ENCODE measurements at regions not wholly inside any gene's neighbourhood (a gene's known extent, or its start where the extent isn't known, plus 50 kb on each side); places are given as distances from the start of the nearest gene placed in this dataset.

- TF ChIP-seq ARNTL (CRISPR knock-in tag; IDR thresholded peaks at IDR 0.05; ENCODE audit: borderline replicate concordance, low read depth): no peak
Measured at GRCh38 chr3:116806351-116806750, 96.8 kb downstream of the TUSC7 start (continued).

GRCh38 chr3:116808725-116809124 is 99.1 kb downstream of the TUSC7 start:
- ATAC-seq: no peak
- no peak for TF ChIP-seq CSRNP3 (CRISPR knock-in tag; IDR thresholded peaks at IDR 0.05)
- TF ChIP-seq, protein P1, sequence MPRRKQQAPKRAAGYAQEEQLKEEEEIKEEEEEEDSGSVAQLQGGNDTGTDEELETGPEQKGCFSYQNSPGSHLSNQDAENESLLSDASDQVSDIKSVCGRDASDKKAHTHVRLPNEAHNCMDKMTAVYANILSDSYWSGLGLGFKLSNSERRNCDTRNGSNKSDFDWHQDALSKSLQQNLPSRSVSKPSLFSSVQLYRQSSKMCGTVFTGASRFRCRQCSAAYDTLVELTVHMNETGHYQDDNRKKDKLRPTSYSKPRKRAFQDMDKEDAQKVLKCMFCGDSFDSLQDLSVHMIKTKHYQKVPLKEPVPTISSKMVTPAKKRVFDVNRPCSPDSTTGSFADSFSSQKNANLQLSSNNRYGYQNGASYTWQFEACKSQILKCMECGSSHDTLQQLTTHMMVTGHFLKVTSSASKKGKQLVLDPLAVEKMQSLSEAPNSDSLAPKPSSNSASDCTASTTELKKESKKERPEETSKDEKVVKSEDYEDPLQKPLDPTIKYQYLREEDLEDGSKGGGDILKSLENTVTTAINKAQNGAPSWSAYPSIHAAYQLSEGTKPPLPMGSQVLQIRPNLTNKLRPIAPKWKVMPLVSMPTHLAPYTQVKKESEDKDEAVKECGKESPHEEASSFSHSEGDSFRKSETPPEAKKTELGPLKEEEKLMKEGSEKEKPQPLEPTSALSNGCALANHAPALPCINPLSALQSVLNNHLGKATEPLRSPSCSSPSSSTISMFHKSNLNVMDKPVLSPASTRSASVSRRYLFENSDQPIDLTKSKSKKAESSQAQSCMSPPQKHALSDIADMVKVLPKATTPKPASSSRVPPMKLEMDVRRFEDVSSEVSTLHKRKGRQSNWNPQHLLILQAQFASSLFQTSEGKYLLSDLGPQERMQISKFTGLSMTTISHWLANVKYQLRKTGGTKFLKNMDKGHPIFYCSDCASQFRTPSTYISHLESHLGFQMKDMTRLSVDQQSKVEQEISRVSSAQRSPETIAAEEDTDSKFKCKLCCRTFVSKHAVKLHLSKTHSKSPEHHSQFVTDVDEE (CRISPR knock-in tag; IDR thresholded peaks at IDR 0.05): no peak
- TF ChIP-seq ESRRG (CRISPR knock-in tag; IDR thresholded peaks at IDR 0.05): no peak
- no peak for TF ChIP-seq ZNF70 (CRISPR knock-in tag; IDR thresholded peaks at IDR 0.05)
- no peak for TF ChIP-seq ZNF8 (CRISPR knock-in tag; IDR thresholded peaks at IDR 0.05)
- no peak for TF ChIP-seq ZC3H10 (CRISPR knock-in tag; IDR thresholded peaks at IDR 0.05)

- ATAC-seq: no peak
Measured at GRCh38 chr3:116809208-116809607, 99.6 kb downstream of the TUSC7 start.

GRCh38 chr3:116811754-116812153 is 102.2 kb downstream of the TUSC7 start:
- no peak for ATAC-seq
- TF ChIP-seq SNAI2 (CRISPR knock-in tag; IDR thresholded peaks at IDR 0.05) (no peak), ARNTL (CRISPR knock-in tag; IDR thresholded peaks at IDR 0.05; ENCODE audit: borderline replicate concordance, low read depth) (no peak), ISL1 (CRISPR knock-in tag; IDR thresholded peaks at IDR 0.05) (no peak)

More at GRCh38 chr3:116809208-116809607, 99.6 kb downstream of the TUSC7 start:
- TF ChIP-seq CSDC2 (CRISPR knock-in tag; IDR thresholded peaks at IDR 0.05): no peak
- TF ChIP-seq, protein P1 (CRISPR knock-in tag; IDR thresholded peaks at IDR 0.05): no peak
- TF ChIP-seq ZFP30 (CRISPR knock-in tag; IDR thresholded peaks at IDR 0.05): no peak
- no peak for TF ChIP-seq BACH2 (CRISPR knock-in tag; IDR thresholded peaks at IDR 0.05; ENCODE audit: borderline replicate concordance)
- no peak for TF ChIP-seq ZC3H10 (CRISPR knock-in tag; IDR thresholded peaks at IDR 0.05)
- TF ChIP-seq PATZ1 (CRISPR knock-in tag; IDR thresholded peaks at IDR 0.05; ENCODE audit: borderline replicate concordance): no peak
- TF ChIP-seq GLIS3 (CRISPR knock-in tag; IDR thresholded peaks at IDR 0.05): no peak
- TF ChIP-seq ZFP3 (CRISPR knock-in tag; IDR thresholded peaks at IDR 0.05): no peak
- no peak for TF ChIP-seq PPARA (CRISPR knock-in tag; IDR thresholded peaks at IDR 0.05; ENCODE audit: borderline replicate concordance)

DNA sequence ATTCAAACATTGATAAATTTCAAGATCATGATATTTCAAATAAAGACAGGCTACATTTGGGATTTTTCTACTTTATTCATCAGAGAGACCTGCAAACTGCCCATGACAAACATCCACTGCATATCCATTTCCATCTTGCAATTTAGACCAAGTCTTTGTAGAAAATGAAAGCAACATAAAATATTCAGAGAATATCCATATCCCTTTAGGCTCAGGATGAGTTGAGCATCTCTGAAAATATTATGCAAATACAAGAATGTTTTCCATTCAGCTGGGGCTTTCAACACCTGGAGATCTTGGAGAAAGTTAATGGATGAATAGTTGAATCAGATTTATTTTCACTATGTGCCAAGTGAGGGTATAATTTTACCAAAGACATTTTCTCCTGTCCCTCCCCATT is 103.4 kb downstream of the TUSC7 start:
- ATAC-seq: no peak
- TF ChIP-seq GLIS3 (CRISPR knock-in tag; IDR thresholded peaks at IDR 0.05): no peak
- TF ChIP-seq, protein P2, sequence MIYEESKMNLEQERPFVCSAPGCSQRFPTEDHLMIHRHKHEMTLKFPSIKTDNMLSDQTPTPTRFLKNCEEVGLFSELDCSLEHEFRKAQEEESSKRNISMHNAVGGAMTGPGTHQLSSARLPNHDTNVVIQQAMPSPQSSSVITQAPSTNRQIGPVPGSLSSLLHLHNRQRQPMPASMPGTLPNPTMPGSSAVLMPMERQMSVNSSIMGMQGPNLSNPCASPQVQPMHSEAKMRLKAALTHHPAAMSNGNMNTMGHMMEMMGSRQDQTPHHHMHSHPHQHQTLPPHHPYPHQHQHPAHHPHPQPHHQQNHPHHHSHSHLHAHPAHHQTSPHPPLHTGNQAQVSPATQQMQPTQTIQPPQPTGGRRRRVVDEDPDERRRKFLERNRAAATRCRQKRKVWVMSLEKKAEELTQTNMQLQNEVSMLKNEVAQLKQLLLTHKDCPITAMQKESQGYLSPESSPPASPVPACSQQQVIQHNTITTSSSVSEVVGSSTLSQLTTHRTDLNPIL (CRISPR knock-in tag; IDR thresholded peaks at IDR 0.05; ENCODE audit: low read depth): no peak
- no peak for TF ChIP-seq CSDC2 (CRISPR knock-in tag; IDR thresholded peaks at IDR 0.05)
- TF ChIP-seq, protein P3, sequence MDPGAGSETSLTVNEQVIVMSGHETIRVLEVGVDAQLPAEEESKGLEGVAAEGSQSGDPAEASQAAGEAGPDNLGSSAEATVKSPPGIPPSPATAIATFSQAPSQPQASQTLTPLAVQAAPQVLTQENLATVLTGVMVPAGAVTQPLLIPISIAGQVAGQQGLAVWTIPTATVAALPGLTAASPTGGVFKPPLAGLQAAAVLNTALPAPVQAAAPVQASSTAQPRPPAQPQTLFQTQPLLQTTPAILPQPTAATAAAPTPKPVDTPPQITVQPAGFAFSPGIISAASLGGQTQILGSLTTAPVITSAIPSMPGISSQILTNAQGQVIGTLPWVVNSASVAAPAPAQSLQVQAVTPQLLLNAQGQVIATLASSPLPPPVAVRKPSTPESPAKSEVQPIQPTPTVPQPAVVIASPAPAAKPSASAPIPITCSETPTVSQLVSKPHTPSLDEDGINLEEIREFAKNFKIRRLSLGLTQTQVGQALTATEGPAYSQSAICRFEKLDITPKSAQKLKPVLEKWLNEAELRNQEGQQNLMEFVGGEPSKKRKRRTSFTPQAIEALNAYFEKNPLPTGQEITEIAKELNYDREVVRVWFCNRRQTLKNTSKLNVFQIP (CRISPR knock-in tag; IDR thresholded peaks at IDR 0.05; ENCODE audit: borderline replicate concordance, low read depth): no peak
- no peak for TF ChIP-seq BACH2 (CRISPR knock-in tag; IDR thresholded peaks at IDR 0.05; ENCODE audit: borderline replicate concordance)
- no peak for TF ChIP-seq RARB (CRISPR knock-in tag; IDR thresholded peaks at IDR 0.05)
- TF ChIP-seq OSR1 (CRISPR knock-in tag; IDR thresholded peaks at IDR 0.05): no peak
- no peak for TF ChIP-seq CSRNP3 (CRISPR knock-in tag; IDR thresholded peaks at IDR 0.05)
- no peak for TF ChIP-seq ARNTL (CRISPR knock-in tag; IDR thresholded peaks at IDR 0.05; ENCODE audit: borderline replicate concordance, low read depth)
- no peak for TF ChIP-seq ZC3H10 (CRISPR knock-in tag; IDR thresholded peaks at IDR 0.05)

All from SK-N-SH treated with all-trans-retinoic acid at 6 μM for 48 hours (cell line).